VCaP (cell line): ENCODE measurements at regions not wholly inside any gene's neighbourhood (a gene's known extent, or its start where the extent isn't known, plus 50 kb on each side); places are given as distances from the start of the nearest gene placed in this dataset.

ENCODE experiments used
- H3K27ac ChIP-seq: fragments of 450-650 bp; 2 replicates; pipeline ENCODE4 v1.5.1; 2017
- CTCF ChIP-seq: fragments of 450-650 bp; conservative IDR thresholded peaks from 2 replicates; pipeline ENCODE4 v1.5.1; 2017; ENCODE audit warnings: mild to moderate bottlenecking, moderate library complexity

- TF ChIP-seq CTCF = no peak
- no peak overlapping the region for H3K27ac ChIP-seq
These were observed 127.4 kb downstream of the WT1 start for GRCh38 chr11:32307913-32308312.

GRCh38 chr11:32309530-32310213 is 125.7 kb downstream of the WT1 start:
- no peak for TF ChIP-seq CTCF
- no peak overlapping the region for H3K27ac ChIP-seq

- no peak overlapping the region for H3K27ac ChIP-seq
- TF ChIP-seq CTCF = no peak
These were observed 125.1 kb downstream of the WT1 start for GRCh38 chr11:32310214-32310601.

- no peak for TF ChIP-seq CTCF
- H3K27ac ChIP-seq = no peak overlapping the region
These were observed 123.8 kb downstream of the WT1 start for GRCh38 chr11:32311346-32312065.

- TF ChIP-seq CTCF = no peak
- H3K27ac ChIP-seq = no peak overlapping the region
These were observed 123.0 kb downstream of the WT1 start for GRCh38 chr11:32312206-32312817.

- no peak overlapping the region for H3K27ac ChIP-seq
- TF ChIP-seq CTCF = peak; percentile 69
These were observed 122.4 kb downstream of the WT1 start for GRCh38 chr11:32312865-32313403.

GRCh38 chr11:32313477-32313876 is 121.9 kb downstream of the WT1 start:
- TF ChIP-seq CTCF = no peak

More at GRCh38 chr11:32313477-32313876, 121.9 kb downstream of the WT1 start:
- no peak overlapping the region for H3K27ac ChIP-seq
